Stomach (tissue), 8 donors: ENCODE measurements at regions not wholly inside any gene's neighbourhood (a gene's known extent, or its start where the extent isn't known, plus 50 kb on each side); places are given as distances from the start of the nearest gene placed in this dataset.
"Not testable (repeated sequence)": the region's sequence is repeated elsewhere in the genome, so short reads cannot be mapped to it uniquely, and the experiment has no call there.

ENCODE experiments used
- DNase-seq, 2 donors: peaks; one replicate each; pipeline versions ENCODE4 v3.0.0 to v3.0.0-alpha.2; 2013 to 2019
- H3K27ac ChIP-seq, 5 donors: fragments of 200-600 bp in 4 of 5; sonication (generic) in 4 of 5; one replicate each; pipeline ENCODE4 v1.5.1; 2013 to 2019; ENCODE audit warnings: mild to moderate bottlenecking in 1 of 5, moderate library complexity in 1 of 5
- H3K27me3 ChIP-seq, 3 donors: fragments of 200-600 bp; sonication (generic); one replicate each; pipeline ENCODE4 v1.5.1; 2017 to 2019; ENCODE audit warnings: mixed run types in 1 of 3
- H3K36me3 ChIP-seq, 4 donors: fragments of 200-600 bp; sonication (generic); 1 replicate in 3 of 4; 2 replicates in 1 of 4; pipeline ENCODE4 v1.5.1; 2016 to 2019
- H3K4me1 ChIP-seq, 4 donors: fragments of 200-600 bp; sonication (generic); one replicate each; pipeline ENCODE4 v1.5.1; 2016 to 2019
- H3K4me3 ChIP-seq, 4 donors: fragments of 200-600 bp; sonication (generic) in 3 of 4; one replicate each; pipeline ENCODE4 v1.5.1; 2016 to 2019; ENCODE audit warnings: mild to moderate bottlenecking in 1 of 4
- H3K9me3 ChIP-seq, 4 donors: fragments of 200-600 bp; sonication (generic); one replicate each; pipeline ENCODE4 v1.5.1; 2016 to 2019
- EP300 ChIP-seq: sonication (generic); formaldehyde crosslinking; IDR thresholded peaks from one replicate; pipeline ENCODE4 v1.6.1; 2017; ENCODE audit warnings: antibody characterized with exemption
- POLR2A ChIP-seq, 4 donors: fragments of 450-650 bp; IDR thresholded peaks; one replicate each; pipeline ENCODE4 v1.6.1; 2016; ENCODE audit warnings: antibody characterized with exemption in 4 of 4, control low read depth in 2 of 4, mild to moderate bottlenecking in 1 of 4, moderate library complexity in 1 of 4
- POLR2AphosphoS5 ChIP-seq, 3 donors: sonication (generic); formaldehyde crosslinking; IDR thresholded peaks; one replicate each; pipeline ENCODE4 v1.6.1; 2016; ENCODE audit warnings: antibody characterized with exemption in 3 of 3
- WGBS, 5 donors: extraction: QIAGEN DNeasy Blood & Tissue Kit in 3 of 5; methylation state at CpG; one replicate each; pipeline versions ENCODE4 v1.1.5 to v1.1.7; 2013 to 2018; 5-methylcytosine and 5-hydroxymethylcytosine counted together
- intact Hi-C: fragments of 100-400 bp; cut with DNase I; formaldehyde crosslinking; loops from one replicate; pipeline ENCODE4 v1.15.1; 2023; ENCODE audit warnings: low total_unique reads
- TF ChIP-seq, protein P1 (sequence below), 7 experiments: fragments of 450-650 bp in 4 of 7; fragments of 200-600 bp in 3 of 7; sonication (generic) in 3 of 7; IDR thresholded peaks; one replicate each; pipeline ENCODE4 v1.5.1; 2016 to 2019; ENCODE audit warnings: antibody characterized with exemption in 7 of 7, control low read depth in 2 of 7, mild to moderate bottlenecking in 1 of 7
- donor health status: healthy with polysubstance abuse.
- donor health status: Bipolar disorder and iron deficiency.
- donor health status: healthy.

DNA sequence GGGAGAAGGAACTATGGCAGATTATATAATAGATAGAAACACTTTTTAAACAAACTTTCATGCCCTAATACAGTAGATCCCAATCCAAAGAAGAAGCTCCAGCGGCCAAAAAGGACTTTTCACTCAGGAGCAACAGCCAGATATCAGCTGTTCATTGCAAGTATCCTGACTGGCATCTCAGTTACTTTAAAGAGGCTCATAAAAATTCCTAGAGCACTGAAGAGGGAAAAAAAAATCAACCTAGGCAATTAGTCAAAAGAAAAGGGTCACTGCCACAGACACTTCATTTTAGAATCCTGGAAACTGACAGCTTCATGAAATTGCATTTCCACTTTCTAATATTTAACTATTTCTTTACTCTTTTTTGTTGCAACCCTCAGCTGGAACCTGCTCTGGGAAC is 170.6 kb upstream of the SOX6 start:
- TF ChIP-seq POLR2AphosphoS5 (IDR thresholded peaks at IDR 0.05) (no peak), POLR2A (IDR thresholded peaks at IDR 0.05) (no peak), EP300 (no peak)
- TF ChIP-seq, protein P1, sequence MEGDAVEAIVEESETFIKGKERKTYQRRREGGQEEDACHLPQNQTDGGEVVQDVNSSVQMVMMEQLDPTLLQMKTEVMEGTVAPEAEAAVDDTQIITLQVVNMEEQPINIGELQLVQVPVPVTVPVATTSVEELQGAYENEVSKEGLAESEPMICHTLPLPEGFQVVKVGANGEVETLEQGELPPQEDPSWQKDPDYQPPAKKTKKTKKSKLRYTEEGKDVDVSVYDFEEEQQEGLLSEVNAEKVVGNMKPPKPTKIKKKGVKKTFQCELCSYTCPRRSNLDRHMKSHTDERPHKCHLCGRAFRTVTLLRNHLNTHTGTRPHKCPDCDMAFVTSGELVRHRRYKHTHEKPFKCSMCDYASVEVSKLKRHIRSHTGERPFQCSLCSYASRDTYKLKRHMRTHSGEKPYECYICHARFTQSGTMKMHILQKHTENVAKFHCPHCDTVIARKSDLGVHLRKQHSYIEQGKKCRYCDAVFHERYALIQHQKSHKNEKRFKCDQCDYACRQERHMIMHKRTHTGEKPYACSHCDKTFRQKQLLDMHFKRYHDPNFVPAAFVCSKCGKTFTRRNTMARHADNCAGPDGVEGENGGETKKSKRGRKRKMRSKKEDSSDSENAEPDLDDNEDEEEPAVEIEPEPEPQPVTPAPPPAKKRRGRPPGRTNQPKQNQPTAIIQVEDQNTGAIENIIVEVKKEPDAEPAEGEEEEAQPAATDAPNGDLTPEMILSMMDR (IDR thresholded peaks at IDR 0.05), result no peak
- Histone ChIP-seq H3K27ac (no peak overlapping the region), H3K9me3 (no peaks in the 10 kb centered on the region), H3K4me1 (peaks cover 0 to 4% (median 0%) of the 10 kb centered on the region in 4 donors), H3K27me3 (no peaks in the 10 kb centered on the region), H3K4me3 (no peak overlapping the region), H3K36me3 (no peaks in the 10 kb centered on the region)
- intact Hi-C loops, result no loop called here
- DNase-seq, result no peak
- WGBS, 5 donors, result 77 to 90% (median 84%) methylated on average over 1 of the region's 1 CpG

DNA sequence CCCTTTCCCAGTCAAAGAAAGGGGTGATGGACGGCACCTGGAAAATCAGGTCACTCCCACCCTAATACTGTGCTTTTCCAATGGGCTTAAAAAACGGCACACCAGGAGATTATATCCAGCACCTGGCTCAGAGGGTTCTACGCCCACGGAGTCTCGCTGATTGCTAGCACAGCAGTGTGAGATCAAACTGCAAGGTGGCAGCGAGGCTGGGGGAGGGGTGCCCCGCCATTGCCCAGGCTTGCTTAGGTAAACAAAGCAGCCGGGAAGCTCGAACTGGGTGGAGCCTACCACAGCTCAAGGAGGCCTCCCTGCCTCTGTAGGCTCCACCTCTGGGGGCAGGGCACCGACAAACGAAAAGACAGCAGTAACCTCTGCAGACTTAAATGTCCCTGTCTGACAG is 164.4 kb upstream of the SOX6 start:
- H3K4me3 ChIP-seq, H3K36me3 ChIP-seq, DNase-seq, H3K4me1 ChIP-seq, H3K27ac ChIP-seq, intact Hi-C loops, H3K27me3 ChIP-seq: not testable (repeated sequence)
- WGBS, 5 donors, result 88 to 100% (median 93%) methylated on average over 10 to 11 of the region's 11 CpGs
- peaks cover 0 to 17% (median 3%) of the 10 kb centered on the region in 4 donors for H3K9me3 ChIP-seq

DNA sequence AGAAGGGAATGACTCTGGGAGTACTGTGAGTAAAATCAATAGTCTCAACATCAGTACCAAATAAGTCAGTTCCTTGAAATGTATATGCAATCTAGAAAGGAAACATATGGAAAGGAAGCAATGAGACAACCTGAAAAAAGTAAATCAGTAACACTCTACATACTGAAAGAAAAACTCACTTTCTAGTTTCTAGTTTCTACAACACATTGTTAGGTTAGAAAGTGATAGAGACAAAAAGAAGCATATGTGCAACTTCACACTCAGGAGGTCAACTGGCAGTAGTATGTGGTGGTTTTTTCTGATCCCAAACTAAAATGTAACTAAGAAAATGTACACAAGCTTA is 156.5 kb upstream of the SOX6 start:
- H3K36me3 ChIP-seq, result no peaks in the 10 kb centered on the region
- H3K4me3 ChIP-seq, result no peak overlapping the region
- TF ChIP-seq POLR2AphosphoS5 (IDR thresholded peaks at IDR 0.05), result no peak
- TF ChIP-seq, protein P1 (IDR thresholded peaks at IDR 0.05), result no peak
- TF ChIP-seq EP300, result no peak
- TF ChIP-seq POLR2A (IDR thresholded peaks at IDR 0.05), result no peak
- H3K9me3 ChIP-seq, result no peaks in the 10 kb centered on the region
- no peaks in the 10 kb centered on the region for H3K27me3 ChIP-seq
- H3K4me1 ChIP-seq, result no peaks in the 10 kb centered on the region
- H3K27ac ChIP-seq, result no peak overlapping the region
- no peak for DNase-seq
- intact Hi-C loops, result no loop called here

DNA sequence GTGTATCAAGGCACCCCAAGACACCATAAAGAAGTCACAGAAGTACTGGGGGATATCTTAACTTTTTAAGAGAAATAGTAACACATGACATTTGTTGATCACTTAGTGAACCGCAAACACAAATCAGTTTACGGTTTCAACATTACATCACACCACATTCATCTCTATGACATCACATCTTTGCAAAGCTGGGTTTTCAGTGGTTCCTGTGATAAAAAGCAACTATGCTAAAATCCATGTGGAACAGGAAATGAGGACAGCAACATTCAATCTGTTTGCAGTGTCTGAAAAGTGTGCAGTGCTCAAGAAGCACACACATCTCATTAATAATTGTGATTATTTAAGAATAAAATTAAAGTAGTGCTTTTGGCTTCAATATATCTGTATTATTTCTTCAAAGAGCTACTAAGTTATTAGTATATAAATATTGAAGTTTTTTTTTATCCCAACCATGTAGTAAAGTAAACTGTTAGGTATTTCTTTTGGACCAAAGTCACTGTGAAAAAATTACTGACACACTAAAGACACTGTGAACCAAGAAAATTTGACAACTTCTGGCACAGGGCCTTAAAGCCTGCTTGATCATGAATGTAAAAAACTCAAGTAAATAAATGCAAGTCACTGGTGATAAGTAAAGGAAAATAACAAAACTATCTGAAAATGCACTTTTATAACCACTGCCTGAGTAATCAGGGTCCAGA is 156.0 kb upstream of the SOX6 start:
- intact Hi-C loops, result no loop called here
- Histone ChIP-seq H3K36me3 (no peaks in the 10 kb centered on the region), H3K9me3 (no peaks in the 10 kb centered on the region), H3K4me1 (no peaks in the 10 kb centered on the region), H3K27me3 (no peaks in the 10 kb centered on the region), H3K4me3 (no peak overlapping the region), H3K27ac (peak overlapping the region in 1 of 5 donors; percentile 22)
- no peak for DNase-seq
- 85 to 98% (median 87%) methylated on average over 2 of the region's 2 CpGs for WGBS, 5 donors
- no peak for TF ChIP-seq POLR2A (IDR thresholded peaks at IDR 0.05)
- TF ChIP-seq, protein P1 (IDR thresholded peaks at IDR 0.05), result no peak
- no peak for TF ChIP-seq EP300
- no peak for TF ChIP-seq POLR2AphosphoS5 (IDR thresholded peaks at IDR 0.05)
